GM19351 (cell line): ENCODE measurements at regions not wholly inside any gene's neighbourhood (a gene's known extent, or its start where the extent isn't known, plus 50 kb on each side); places are given as distances from the start of the nearest gene placed in this dataset.

Source experiments
- ATAC-seq: cut with Tn5 transposase; IDR thresholded peaks from one replicate; pipeline ENCODE4 v1.9.1; 2021; ENCODE audit warnings: mild to moderate bottlenecking, moderate library complexity; ENCODE audit not compliant: unreplicated experiment

GRCh38 chr5:106185661-106186081 is 1485.1 kb downstream of the EFNA5 start:
- ATAC-seq, result no peak

- ATAC-seq, result no peak
Observed at GRCh38 chr5:106174903-106175302, 1495.8 kb downstream of the EFNA5 start.

- no peak for ATAC-seq
Observed at GRCh38 chr5:106172681-106173532, 1497.8 kb downstream of the EFNA5 start.

GRCh38 chr5:106171708-106172107 is 1499.0 kb downstream of the EFNA5 start:
- no peak for ATAC-seq

GRCh38 chr5:106171132-106171531 is 1499.6 kb downstream of the EFNA5 start:
- no peak for ATAC-seq

- ATAC-seq, result no peak
Observed at GRCh38 chr5:106167766-106168165, 1503.0 kb downstream of the EFNA5 start.

GRCh38 chr5:106163233-106163632 is 1507.5 kb downstream of the EFNA5 start:
- ATAC-seq, result no peak

GRCh38 chr5:106159616-106160015 is 1511.1 kb downstream of the EFNA5 start:
- ATAC-seq, result no peak

GRCh38 chr5:106154280-106154716 is 1516.4 kb downstream of the EFNA5 start:
- ATAC-seq, result no peak

GRCh38 chr5:106152569-106152968 is 1518.2 kb downstream of the EFNA5 start:
- no peak for ATAC-seq

- ATAC-seq, result no peak
Observed at GRCh38 chr5:106142116-106142515, 1528.6 kb downstream of the EFNA5 start.

GRCh38 chr5:106140101-106140500 is 1530.6 kb downstream of the EFNA5 start:
- no peak for ATAC-seq

- ATAC-seq, result no peak
Observed at GRCh38 chr5:106136061-106136460, 1534.7 kb downstream of the EFNA5 start.

- ATAC-seq, result no peak
Observed at GRCh38 chr5:106135473-106135872, 1535.3 kb downstream of the EFNA5 start.

- ATAC-seq, result no peak
Observed at GRCh38 chr5:106134549-106134948, 1536.2 kb downstream of the EFNA5 start.

- peak; percentile 87 for ATAC-seq
Observed at GRCh38 chr5:106127985-106128384, 1542.8 kb downstream of the EFNA5 start.

GRCh38 chr5:106127341-106127781 is 1543.4 kb downstream of the EFNA5 start:
- peak; percentile 69 for ATAC-seq

GRCh38 chr5:106121972-106122605 is 1548.6 kb downstream of the EFNA5 start:
- peak; percentile 83 for ATAC-seq

GRCh38 chr5:106116682-106117081 is 1554.1 kb downstream of the EFNA5 start:
- no peak for ATAC-seq

GRCh38 chr5:106113922-106114321 is 1556.8 kb downstream of the EFNA5 start:
- no peak for ATAC-seq

GRCh38 chr5:106106384-106106783 is 1564.4 kb downstream of the EFNA5 start:
- ATAC-seq, result no peak

GRCh38 chr5:106097340-106097739 is 1573.4 kb downstream of the EFNA5 start:
- no peak for ATAC-seq
